HG03066 (cell line): ENCODE measurements at regions not wholly inside any gene's neighbourhood (a gene's known extent, or its start where the extent isn't known, plus 50 kb on each side); places are given as distances from the start of the nearest gene placed in this dataset.
"Not testable (repeated sequence)": the region's sequence is repeated elsewhere in the genome, so short reads cannot be mapped to it uniquely, and the experiment has no call there.

Experiments
- ATAC-seq: cut with Tn5 transposase; IDR thresholded peaks from one replicate; pipeline ENCODE4 v1.9.1; 2021; ENCODE audit warnings: low read depth; ENCODE audit not compliant: unreplicated experiment

DNA sequence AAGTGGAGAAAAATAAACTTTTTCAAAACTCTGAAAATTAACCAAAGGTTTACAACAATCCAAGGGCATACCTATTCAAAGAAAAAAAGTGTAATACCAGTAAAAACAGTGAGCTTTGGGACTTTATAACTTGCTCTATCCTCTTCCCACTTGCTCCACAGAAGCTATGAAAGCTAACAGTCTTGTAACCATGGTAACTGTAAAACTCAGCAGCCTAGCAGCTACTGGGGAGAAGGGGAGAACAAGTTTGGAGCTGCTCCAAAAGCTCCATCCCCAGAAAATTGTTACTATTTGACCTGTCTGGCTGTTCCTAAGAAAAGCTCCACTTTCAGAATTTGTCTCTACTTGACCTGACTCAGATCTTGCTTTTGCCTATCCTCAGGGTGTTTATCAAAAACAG lies 191.5 kb downstream of the OTUD1 start:
- ATAC-seq: no peak

DNA sequence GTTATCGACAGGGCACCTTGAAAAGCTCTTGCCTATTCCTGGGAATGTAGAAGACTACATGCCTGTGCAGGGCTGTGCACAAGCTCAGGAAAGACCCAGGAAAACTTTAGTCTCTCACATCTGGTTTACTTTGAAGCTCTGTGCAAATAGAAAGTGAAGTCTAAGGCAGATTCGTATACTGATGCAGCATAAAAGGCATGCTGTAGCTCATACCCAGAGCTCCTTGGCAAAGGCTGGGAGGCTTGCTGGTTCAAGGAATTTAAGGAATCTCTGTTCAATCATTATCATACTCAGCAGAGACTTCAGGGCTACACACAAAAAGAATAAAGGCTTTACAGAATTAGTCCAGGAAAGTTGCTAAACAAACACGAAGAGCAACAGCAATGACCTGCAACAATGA lies 192.0 kb downstream of the OTUD1 start:
- no peak for ATAC-seq

DNA sequence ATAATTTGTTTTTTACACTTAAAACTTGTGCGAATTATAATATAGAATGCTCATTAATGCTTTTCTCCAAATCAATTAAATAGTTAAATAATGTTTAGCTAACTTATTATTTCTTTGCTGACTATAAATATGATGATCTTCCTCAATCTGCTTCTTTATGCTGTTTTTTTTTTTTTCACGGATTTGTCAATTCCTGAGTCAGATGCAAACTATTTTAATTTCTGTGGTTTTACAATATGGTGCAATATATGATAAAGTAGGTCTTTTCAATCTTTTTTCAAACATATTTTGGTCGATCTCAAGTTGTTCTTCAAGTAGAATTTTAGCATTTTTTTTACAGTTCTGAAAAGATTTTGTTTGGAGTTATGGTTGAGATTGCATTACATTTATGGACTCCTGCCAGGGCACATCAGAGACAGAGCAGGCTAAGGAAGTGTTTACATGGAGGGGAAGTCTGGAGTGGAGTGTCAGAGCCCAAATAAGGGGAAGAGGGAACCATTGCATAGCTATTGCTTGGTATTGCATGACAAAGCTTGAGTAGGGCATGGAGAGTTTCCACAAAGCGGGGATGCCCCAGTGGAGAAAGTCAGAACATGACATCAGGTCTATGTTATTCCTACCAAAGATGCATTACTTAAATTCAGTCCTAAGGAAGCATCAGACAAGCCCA lies 204.4 kb downstream of the OTUD1 start:
- ATAC-seq: no peak

DNA sequence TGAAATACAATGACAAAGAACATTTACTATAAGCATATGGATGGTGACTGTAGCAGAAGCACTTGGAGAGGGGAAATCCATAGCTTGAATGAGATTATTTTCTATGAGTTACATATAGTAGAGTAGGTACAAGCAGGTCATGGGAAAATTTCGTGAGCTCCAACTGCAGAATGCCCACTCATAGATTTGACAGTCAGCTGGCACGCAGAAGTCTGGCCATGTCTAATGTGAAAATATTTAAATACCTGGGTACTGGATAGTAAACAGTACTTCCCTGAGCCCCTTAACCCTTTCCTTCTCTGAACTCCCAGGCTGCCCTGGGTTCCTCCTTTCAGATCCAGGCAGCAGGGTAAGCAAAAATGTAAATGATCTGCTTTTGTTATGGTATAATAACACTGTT lies 209.7 kb downstream of the OTUD1 start:
- ATAC-seq: no peak

DNA sequence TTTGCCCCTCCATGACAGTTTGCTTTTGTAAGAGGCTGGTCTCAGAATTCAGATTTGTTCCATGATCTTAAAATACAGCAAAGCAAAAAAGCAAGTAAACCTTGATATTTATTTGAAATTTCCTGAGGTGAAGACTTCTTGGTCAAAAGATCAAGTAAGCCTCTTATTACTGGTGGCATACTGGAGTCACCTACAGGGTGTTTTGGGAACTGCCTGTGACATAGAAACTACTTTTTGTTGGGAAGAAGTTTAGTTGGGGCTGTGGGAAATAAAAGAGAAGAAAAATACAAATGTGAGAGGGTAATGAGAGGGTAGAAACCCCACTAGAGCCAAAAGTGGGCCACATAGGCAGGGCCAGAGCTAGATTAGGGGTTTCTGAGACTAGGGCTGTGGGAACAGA lies 217.9 kb downstream of the OTUD1 start:
- no peak for ATAC-seq

DNA sequence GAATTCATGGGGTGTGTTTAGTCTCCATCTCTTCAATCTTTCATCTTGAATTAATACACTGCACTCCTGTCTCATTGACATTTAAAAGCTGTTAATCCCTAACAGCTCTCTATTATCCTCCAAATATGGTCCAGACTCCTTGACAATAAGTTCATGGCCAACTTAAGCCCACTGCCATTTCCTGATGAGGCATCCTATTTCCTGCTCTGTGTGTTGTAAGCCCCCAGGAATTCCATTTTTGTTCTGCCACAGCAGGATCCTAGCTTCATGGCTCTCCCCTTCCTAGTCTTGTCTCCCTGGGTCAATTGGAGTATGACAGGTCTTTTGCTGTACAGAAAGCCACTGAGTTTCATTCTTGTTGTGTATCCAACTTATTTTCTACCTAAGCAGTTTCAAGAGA lies 218.8 kb downstream of the OTUD1 start:
- no peak for ATAC-seq

DNA sequence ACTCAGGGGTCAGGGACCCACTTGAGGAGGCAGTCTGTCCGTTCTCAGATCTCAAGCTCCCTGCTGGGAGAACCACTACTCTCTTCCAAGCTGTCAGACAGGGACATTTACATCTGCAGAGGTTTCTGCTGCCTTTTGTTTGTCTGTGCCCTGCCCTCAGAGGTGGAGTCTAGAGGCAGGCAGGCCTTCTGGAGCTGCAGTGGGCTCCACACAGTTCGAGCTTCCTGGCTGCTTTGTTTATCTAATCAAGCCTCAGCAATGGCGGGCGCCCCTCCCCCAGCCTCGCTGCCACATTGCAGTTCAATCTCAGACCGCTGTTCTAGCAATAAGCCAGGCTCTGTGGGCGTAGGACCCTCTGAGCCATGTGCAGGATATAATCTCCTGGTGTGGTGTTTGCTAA lies 233.0 kb downstream of the OTUD1 start:
- ATAC-seq: not testable (repeated sequence)

DNA sequence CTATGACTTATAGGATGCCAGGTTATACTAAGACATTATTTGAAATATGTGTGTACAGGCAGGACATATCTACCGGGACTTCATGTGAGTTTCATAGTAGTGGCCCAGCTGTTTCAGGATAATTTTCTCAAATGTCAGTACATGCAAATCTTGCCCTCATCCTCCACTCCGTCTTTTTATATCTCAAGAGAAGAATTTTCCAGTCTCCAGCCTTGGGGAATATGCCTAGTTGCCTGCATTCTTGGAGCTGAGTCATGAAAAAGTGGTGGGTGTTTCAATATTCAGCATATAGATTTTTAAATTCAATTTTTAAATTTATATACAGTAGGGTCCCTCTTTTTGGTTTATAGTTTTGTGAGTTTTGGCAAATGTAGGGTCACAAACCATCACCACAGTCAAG lies 236.7 kb downstream of the OTUD1 start:
- ATAC-seq: no peak

DNA sequence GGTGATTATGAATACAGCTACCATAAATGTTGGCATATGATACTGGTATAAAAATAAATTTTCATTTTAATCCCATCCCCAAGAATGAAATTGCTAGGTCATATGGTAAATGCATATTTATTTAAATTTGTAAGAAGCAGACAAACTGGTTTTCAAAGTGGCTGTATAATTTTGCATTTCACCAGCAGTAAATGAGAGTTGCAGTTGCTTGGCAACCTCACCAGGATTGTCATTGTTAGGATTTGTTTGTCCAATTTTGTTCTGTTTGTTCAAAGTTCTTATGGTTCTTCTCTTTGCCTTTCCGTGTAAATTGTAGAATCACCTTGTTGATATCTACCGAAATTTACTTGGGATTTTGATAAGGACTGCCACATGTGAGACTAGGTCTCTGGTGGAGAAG lies 237.4 kb downstream of the OTUD1 start:
- ATAC-seq: no peak

DNA sequence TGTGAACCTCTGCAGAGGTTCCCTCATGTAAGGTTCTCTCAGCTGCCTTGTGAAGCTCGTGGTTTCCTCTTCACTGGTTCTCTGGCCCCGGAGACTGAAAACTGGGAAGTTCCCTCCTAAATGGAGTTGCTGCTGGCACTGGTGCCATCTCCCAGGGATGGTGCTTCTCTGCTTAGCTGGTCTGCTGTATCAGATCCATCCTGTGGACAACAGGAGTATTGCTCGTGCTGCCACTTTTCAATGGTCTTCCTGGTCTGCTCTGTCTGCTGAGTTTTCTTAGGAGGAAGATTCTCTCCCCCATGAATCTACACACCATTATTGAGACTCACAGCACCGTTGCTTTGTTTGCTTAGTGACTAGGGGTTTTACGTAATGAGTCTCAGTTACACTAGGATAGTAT lies 247.8 kb downstream of the OTUD1 start:
- ATAC-seq: no peak

DNA sequence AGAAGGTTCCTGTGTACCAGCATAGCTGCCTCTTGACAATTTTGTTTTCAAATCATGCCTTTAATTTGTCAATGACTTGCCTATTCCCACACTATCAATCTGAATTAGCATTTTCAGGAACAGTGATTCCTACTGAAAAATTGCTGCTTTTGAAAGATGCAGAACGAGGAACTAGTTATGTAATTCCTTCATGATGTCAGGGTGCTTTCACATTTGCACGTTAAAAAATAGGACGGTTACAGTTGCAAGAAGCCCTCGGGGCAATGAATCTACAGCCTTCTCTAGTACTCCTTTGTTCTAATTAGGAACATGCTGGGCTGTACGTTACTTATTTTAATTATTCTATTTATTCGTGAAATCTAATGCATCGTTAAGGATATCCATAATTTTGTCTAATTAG lies 253.9 kb downstream of the OTUD1 start:
- ATAC-seq: no peak

DNA sequence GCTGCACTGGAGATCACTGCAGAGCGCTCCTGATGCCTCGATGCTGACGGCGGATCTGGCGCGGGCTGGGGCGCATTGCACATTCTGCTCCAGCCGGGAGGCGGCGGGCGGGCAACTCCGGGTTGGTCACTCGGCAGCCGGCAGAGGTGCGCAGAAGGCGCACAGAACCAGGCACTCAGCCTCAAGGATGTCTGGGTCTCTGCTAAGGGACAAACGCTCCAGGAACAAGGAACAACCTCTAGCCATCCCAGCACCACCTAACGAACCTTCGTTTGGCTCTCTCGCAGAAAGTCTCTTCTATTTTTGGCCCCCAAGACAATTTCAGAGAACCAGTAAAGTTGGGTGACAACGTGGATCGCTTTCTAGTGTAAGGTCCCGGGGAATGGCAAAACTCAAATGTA lies 254.6 kb downstream of the OTUD1 start:
- ATAC-seq: no peak

DNA sequence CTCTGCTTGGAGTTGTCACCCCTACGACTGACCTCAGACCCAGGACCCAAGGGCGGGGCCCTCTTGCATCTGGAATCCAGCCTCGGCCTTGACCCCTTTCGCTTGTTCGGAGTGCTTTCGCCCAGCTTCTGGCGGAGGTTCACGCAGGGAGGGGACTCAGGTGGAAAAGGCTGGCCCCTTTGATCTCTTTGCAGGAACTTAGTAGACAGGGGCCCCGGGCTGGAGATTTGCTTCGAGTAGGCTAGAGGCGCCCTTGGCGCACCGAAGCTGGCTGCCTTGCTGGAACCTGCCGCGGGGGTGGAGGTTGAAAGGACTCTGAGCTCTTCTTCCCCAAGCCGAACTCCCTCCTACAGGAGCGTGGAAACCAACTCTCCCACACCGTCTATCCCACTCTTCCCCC lies 255.1 kb downstream of the OTUD1 start:
- ATAC-seq: no peak

DNA sequence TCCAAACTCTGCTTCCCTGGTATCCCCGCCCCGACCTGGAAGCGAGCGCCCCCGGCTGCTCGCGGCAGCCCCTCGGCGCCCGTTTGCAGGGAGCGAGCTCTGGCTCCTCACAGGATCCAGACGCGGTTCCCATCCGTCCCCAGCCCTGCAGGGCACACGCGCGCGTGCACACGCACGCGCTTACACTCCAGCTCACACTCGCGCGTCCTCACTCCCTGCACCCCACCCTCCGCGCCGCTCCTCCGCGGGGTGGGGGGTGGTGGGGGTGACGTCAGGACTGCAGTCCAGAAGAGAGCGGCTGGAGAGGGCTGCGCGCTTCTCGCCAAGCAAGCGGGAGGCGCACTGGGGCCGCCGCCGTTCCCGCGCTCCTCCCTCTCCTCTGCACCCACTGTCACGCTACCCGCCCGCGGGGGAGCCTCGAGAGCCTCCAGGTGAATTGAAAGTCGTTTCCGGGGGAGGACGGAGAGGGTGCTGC lies 255.6 kb downstream of the OTUD1 start:
- ATAC-seq: no peak

DNA sequence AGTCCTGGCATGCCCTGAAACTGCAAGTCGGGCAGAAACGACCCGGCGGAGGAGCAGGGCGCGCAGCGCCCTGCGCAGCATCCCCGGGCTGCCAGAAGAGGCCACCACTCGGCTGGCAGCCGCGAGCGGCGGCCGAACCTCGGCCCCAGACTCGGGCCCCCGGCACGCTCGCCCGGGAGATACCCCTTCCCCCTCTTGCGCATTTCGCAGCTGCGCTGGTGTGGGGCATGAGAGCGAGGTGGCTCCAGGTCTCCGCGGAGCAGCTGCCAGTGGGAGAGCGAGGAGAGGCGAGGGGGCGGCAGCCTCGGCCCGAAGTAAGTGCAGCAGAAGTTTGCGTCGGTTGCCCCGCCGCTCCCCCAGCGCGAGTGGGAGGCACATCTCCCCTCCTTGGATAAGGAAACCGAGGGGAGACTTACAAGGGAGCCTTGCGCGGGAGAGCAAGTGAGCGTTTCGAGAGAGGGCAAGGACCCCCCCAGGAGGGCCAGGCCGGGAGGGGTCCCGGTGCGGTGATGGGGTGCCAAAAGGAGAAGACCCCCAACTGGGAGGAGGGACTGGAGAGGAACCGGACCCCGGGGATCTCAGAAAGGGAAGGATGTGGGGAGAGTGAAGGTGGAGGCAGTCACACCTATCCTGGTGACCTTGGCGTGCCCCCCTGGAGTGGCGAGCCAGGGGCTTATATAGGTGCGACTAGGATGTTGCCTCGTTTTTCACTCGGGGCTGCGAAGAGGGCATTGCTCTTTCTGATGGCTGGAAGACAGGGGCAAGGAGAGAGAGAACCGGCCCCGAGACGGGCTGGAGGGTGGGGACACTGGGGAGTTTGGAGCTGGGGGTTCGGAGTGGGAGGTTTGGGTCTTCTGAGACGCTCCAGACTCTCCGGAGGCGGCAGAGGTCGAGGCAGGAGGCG lies 256.3 kb downstream of the OTUD1 start:
- ATAC-seq: no peak

DNA sequence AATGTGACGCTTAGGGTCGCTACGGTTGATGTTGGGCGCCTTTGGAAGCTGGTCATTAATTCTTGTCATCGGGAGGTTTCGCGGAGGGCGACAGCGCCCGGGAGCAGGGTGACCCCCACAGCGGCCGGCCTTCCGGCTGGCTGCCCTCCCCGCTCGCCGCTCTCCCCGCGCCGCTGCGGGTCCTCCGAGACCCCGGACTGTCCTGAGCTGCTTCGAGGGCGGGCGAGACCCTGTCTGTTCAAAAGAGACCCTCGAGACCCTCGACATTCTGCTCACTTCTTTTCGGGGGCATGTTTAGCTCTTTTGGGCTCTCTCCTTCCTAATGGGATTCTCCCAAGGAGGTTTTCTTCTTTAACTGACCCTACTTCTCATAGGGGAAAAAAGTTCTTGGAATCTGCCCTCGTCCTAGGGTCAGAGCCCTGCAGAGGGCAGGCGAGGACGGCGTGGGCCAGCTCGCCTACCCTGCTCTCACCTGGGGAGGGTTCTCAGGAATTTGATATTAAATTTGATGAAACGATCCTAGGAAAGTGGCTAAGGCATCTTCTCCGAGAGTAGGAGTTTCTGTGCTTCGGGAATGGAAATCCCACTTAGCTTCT lies 257.0 kb downstream of the OTUD1 start:
- ATAC-seq: no peak

DNA sequence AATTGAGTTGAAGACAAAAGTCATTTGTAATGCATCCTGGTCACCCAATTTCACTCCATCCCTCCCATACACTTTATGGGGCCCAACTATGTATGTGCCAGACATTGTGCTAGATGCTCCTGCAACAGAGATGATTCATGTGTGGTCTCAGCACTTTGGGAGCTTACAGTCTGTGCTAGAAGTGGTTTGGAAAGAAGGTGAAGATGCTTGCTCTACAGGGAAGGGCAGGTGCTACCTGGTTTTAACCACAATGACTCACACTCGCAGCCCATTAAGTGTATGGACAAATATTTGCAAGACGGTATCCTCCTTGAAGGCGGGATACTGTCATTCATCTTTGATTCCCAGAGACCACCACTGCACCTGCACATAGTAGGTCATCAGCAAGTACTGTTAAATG lies 257.6 kb downstream of the OTUD1 start:
- no peak for ATAC-seq

DNA sequence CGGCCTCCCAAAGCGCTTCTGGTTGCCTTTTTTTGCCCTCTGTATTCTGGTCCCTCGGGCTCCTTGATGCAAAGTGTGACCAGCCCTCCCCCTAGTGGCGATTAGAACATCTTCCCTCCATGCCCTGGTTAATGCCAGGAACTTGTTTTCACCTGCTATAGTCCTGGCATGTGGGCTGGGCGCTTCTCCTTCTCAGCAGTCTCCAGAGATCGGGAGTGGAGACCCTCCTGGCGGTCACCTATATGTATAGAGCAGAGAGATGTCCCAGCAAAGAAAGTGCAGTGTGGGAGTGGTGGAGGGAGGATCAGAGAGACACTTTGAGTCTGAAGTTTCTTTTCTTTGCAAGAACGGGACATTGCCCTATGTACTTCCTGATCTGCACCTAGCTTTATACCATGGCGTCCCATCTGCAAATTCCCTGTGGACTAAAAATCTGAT lies 264.1 kb downstream of the OTUD1 start:
- peak; percentile 96 for ATAC-seq

DNA sequence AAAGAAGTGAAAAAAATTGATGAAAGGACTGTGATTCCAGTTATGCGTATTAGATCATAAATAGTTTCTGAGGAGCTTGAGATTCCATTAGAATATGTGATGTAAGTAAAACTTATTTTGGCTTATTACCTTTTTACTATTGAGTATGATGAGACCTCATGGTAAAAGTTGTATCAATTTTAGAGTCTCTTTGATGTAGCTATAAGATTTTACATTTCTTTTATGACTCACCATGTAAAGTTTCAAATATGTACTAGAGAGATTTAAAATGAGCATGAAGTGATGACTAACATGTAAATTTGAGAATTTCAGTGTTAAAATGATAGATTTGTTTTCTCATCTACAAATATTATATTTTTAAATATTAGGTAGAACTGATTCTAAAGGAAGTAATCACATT lies 276.5 kb downstream of the OTUD1 start:
- no peak for ATAC-seq

DNA sequence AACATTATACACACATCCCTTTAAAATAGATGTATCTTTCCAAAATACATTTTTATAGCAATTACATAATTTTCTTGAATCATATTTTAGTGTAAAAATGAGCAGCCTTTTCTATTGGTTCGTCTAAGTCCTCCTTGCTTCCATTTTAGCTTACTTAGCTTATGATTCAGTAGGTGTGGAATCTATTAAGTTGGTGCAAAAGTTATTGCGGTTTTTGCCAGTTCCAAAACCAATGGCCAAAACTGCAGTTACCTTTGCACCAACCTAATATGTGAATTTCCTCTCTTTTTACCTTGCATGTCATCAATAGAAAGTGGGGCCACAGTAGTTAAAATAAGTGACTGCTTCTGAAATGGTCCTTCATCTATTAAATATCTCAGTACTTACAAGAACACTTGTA lies 279.0 kb downstream of the OTUD1 start:
- no peak for ATAC-seq

DNA sequence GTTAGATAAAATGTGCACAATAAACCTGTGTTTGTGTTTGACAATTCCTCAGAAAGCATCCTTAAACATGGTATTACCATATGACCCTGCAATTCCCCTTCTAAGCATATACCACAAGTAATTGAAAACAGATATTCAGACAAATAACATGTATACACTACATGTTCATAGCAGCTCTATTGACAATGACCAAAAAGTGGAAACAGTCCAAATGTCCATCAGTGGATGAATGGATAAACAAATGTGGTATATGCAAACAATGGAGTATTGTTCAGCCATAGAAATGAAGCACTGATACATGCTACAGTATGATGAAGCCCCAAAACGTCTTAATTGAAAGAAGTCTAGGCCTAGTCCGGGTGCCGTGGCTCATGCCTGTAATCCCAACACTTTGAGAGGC lies 280.1 kb downstream of the OTUD1 start:
- ATAC-seq: no peak

DNA sequence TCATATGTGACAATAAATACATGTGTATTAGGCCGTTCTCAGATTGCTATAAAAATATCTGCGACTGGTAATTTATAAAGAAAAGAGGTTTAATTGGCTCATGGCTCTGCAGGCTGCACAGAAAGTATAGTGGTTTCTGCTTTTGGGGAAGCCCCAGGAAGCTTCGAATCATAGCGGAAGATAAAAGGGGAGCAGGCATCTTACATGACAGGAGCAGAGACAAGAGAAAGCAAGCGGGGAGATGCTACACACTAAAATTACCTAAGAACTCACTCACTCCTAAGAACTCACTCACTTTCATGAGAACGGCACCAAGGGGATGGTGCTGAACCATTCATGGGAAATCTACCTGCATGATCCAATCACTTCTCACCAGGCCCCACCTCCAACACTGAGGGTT lies 284.9 kb downstream of the OTUD1 start:
- no peak for ATAC-seq
